ENCODE measurements at regions not wholly inside any gene's neighbourhood (a gene's known extent, or its start where the extent isn't known, plus 50 kb on each side); places are given as distances from the start of the nearest gene placed in this dataset.

GRCh38 chr2:6474161-6475140, 391.3 kb downstream of the CMPK2 start:
- ChIA-PET CTCF (no interaction called here), POLR2A (no interaction called here)
- no peak for TF ChIP-seq CTCF (IDR thresholded peaks at IDR 0.05; ENCODE audit: insufficient read depth, low read length, missing control alignments)
- H3K4me3 ChIP-seq (ENCODE audit: low read depth, low read length), result no peak overlapping the region
- DNase-seq (ENCODE audit: low read depth, low spot score), result no peak

- H3K4me3 ChIP-seq (ENCODE audit: low read depth, low read length), result no peak overlapping the region
- ChIA-PET CTCF (no interaction called here), POLR2A (no interaction called here)
- TF ChIP-seq CTCF (IDR thresholded peaks at IDR 0.05; ENCODE audit: insufficient read depth, low read length, missing control alignments), result no peak
- no peak for DNase-seq (ENCODE audit: low read depth, low spot score)
Measured at GRCh38 chr2:6475155-6475940, 390.4 kb downstream of the CMPK2 start.

GRCh38 chr2:6480514-6480913, 385.2 kb downstream of the CMPK2 start:
- DNase-seq (ENCODE audit: low read depth, low spot score), result no peak
- no peak overlapping the region for H3K4me3 ChIP-seq (ENCODE audit: low read depth, low read length)
- ChIA-PET POLR2A (no interaction called here), CTCF (no interaction called here)
- no peak for TF ChIP-seq CTCF (IDR thresholded peaks at IDR 0.05; ENCODE audit: insufficient read depth, low read length, missing control alignments)

- ChIA-PET POLR2A (no interaction called here), CTCF (no interaction called here)
- DNase-seq (ENCODE audit: low read depth, low spot score), result no peak
- no peak overlapping the region for H3K4me3 ChIP-seq (ENCODE audit: low read depth, low read length)
- TF ChIP-seq CTCF (IDR thresholded peaks at IDR 0.05; ENCODE audit: insufficient read depth, low read length, missing control alignments), result no peak
Measured at GRCh38 chr2:6482256-6482655, 383.5 kb downstream of the CMPK2 start.

- no peak for DNase-seq (ENCODE audit: low read depth, low spot score)
- H3K4me3 ChIP-seq (ENCODE audit: low read depth, low read length), result no peak overlapping the region
- CTCF ChIA-PET, result no interaction called here
- POLR2A ChIA-PET, result no interaction called here
- no peak for TF ChIP-seq CTCF (IDR thresholded peaks at IDR 0.05; ENCODE audit: insufficient read depth, low read length, missing control alignments)
Measured at GRCh38 chr2:6487765-6488164, 377.9 kb downstream of the CMPK2 start.

GRCh38 chr2:6492573-6492972, 373.1 kb downstream of the CMPK2 start:
- CTCF ChIA-PET, result no interaction called here

More at GRCh38 chr2:6492573-6492972, 373.1 kb downstream of the CMPK2 start:
- H3K4me3 ChIP-seq (ENCODE audit: low read depth, low read length), result no peak overlapping the region
- TF ChIP-seq CTCF (IDR thresholded peaks at IDR 0.05; ENCODE audit: insufficient read depth, low read length, missing control alignments), result no peak
- DNase-seq (ENCODE audit: low read depth, low spot score), result no peak
- POLR2A ChIA-PET, result no interaction called here
